GM21576 (cell line): ENCODE measurements at regions not wholly inside any gene's neighbourhood (a gene's known extent, or its start where the extent isn't known, plus 50 kb on each side); places are given as distances from the start of the nearest gene placed in this dataset.
A peak's percentile ranks its signal among the peaks of the same experiment; 100 is the strongest.
"Not testable (repeated sequence)": the region's sequence is repeated elsewhere in the genome, so short reads cannot be mapped to it uniquely, and the experiment has no call there.

ENCODE experiments used
- ATAC-seq: cut with Tn5 transposase; IDR thresholded peaks from one replicate; pipeline ENCODE4 v1.9.1; 2021; ENCODE audit warnings: mild to moderate bottlenecking, moderate library complexity; ENCODE audit not compliant: unreplicated experiment

DNA sequence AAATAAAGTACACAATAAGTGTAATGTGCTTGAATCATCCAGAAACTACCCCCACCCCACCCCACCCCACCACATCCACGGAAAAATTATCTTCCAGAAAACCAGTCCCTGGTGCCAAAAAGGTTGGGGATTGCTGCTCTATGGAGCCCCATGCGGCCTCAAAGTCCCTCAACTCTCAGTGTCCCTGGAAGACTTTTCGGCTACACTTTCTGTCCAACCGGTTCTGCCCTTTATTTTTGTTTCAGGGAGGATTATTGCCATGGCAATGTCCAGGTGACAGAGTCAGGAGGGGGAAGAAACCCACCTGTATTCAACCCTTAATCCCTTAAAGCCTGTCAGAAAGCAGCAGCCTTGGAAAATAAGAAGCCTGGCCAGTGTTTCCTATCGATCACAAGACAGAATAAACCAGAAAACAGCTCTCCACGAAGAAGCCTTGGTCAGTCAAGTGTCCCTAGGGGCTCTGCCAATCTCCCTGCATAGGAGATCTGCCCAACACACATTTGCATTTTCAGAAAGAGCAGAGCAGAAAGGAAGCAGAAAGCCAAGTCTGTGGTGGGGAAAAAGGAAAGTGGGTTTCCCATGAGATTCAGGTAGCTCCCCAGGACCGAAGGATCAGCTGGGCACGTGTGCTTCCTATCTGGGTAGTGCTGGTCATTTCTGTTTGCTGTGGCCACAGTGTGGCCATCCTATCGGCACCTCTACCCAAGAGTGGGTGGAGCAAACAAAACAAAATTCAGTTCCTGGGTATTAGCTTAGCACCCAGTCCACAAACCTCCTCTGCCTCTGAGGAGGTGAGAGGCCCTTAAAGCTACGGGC, 342.7 kb downstream of the SOX9 start:
- ATAC-seq, result no peak

DNA sequence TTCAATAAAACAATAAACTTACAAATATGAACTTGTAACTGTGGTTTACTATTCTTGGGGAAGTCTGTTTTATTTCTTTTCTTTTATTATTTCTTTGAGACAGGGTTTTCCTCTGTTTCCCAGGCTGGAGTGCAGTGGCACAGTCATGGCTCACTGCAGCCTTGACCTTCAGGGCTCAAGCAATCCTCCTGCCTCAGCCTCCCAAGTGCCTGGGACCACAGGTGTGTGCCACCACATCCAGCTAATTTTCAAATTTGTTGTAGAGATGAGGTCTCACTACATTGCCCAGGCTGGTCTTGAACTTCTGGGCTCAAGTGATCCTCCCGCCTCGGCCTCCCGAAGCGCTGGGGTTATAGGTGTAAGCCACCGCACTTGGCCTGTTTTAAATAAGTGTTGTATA, 343.4 kb downstream of the SOX9 start:
- ATAC-seq, result not testable (repeated sequence)

DNA sequence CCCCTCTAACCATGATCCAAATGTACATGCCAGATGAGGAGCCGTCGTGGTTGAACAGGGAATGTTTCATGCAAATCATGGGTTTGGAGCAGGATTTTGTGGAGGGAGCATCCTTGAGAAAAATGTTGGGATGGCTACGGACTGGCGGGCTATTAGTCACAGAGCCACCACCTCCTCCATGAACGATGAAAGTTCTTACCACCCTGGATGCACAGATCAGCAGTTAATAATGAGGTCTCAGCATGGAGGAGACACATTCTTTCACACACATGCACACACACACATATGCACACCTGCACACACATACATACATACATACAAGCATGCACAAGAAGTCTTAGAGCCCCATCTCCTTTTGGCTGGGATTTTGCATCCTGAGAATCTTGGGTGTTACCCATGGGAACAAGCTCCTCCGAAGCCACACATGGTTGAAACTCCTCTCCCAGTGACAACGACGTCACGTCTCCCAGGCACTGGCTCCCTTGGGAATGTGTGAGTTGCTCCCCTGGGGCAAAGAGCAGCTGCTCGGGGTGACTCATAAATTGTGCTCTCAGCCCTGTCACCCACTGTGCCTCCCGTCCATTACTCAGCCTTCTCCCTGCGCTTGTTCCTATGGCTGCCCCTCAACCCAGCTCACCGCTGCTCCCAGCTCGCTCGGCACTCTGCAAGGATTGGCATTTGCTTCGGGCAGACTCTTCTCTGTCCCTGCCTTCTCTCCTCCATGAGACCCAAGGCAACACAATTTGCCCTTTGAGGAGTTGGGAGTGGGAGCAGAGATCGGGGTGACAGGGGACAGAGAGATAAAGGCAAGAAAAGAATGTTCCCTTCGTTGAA, 344.6 kb downstream of the SOX9 start:
- ATAC-seq, result peak; percentile 42

DNA sequence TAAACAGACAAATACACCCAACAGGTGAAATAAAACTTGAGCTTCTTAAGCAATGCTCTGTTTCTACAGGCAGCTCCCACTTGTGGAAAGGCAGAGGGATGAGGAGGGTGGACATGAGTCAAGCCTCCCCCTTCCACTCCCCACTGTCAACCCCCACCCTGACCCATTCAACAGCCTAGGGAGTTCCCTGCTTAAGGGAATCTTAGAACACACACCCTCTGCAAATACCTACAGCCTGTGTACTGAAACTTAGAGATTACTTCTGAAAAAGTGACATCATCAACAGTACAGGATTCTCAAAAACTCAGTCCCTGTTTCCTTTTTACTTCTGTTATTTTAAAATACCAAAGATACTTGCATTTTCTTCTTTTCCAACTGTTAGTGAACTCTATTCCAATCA, 345.4 kb downstream of the SOX9 start:
- ATAC-seq, result peak; percentile 70

DNA sequence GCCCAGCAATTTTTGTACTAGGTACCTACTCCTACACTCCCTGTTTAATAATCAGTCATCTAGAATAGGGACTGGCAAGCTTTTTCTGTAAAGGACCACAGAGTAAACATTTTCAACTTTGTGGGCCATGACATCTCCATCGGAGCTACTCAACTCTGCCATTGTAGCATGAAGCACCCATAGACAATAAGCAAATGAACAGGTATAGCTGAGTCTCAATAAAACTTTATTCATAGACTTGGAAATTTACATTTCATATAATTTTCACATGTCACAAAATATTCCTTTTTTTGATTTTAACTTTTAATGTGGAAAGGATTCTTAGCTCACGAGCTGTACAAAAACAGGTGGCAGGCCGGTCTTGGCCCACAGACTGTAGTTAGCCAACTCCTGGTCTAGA, 345.8 kb downstream of the SOX9 start:
- ATAC-seq, result no peak

DNA sequence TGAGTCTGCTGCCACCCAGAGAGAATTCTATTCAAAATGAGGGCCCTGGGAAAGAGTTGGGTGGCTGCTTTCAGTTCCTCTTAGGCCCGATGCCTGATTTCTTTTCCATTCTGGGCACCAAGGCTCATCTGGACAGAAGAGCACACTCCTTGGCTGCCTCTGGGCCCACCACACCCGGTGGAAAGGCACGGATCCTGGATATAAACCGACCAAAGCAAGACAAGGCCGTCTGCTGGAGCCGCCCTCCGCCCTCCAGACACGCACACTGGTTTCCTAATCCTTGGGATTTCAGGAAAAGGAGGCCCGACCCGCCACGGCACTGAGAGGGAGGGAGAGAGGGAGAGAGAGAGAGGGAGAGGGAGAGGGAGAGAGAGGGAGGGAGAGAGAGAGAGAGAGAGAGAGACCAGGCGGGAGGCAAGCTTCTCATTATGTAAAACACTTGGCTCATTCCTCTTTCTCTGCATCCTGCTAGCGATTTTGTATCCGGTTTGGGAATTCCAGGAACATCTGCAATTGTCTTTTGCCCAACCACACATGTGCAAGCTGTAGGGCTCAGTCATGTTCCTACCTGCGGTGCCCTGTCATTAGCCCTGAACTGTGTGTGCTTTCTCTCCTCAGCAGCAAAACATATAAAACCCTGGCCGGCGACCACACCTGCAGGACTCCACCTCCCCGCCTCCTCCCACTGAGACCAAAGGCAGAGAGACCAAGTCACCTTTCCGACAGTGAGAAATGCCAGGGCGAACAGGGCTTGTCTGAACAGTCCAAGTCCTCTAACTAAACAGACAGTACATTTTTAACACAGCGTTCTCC, 347.2 kb downstream of the SOX9 start:
- ATAC-seq, result no peak

DNA sequence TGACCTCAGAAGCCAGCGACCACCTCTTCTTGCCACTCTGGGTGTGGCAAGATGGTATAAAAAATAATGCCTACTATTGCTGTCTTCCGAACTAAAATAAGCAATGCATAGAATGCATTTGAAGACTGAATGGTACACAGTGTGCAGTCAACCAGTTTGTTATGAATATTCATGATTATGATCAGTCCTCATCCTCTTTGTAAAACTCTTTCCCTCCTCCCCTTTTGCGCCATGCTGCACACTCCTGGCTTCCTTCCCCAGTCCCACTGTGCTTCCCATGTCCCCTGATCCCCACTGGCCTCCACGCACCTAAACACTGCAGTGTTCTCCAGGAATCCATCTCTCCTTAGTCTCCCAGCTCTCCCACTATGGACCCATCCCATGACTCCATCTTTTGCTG, 348.0 kb downstream of the SOX9 start:
- no peak for ATAC-seq

DNA sequence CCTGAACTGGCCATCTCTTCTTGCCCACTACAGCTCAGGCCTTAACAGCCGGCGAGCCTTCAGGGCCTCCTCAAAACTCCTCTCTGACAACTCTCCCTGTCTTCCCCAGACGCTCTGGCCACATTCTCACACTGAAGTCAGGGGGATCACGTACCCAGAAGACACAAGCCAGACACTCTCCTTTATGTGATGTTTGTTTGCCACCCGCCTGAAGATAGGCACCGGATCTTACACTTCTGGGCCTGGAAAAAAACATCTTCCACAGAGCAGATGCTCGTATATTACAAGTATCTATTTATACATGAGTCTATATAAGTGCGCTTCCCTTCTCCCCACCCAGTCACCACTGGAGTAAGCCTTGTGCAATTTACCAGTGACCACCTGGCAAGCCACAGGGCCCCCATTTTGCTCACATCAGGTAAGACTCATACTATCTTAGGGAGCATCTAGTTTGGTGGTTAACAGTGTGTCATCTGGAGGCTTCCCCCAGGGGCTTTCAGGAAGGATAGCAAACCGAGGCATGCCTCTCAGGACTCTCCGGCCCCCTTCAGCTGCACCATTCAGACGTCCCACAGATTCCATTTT, 349.4 kb downstream of the SOX9 start:
- ATAC-seq, result no peak

DNA sequence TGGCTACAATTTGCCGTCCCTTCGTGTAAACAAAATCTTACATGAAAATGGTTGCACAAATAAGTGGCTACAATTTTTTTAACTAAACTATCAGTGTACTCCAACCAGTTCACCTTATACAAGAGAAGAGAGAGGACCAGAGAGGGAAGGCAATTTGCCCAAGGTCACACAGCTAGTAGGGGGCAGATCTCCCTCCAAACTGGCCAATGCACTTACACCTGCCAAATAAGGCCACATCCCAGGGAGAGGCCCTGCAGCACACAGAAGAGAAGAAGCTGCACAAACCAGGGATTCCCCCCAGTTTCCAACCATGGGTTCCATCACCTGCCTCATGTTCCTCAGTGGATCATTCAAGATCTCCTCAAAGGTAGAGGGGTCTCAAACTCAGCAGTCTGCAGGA, 349.9 kb downstream of the SOX9 start:
- no peak for ATAC-seq

DNA sequence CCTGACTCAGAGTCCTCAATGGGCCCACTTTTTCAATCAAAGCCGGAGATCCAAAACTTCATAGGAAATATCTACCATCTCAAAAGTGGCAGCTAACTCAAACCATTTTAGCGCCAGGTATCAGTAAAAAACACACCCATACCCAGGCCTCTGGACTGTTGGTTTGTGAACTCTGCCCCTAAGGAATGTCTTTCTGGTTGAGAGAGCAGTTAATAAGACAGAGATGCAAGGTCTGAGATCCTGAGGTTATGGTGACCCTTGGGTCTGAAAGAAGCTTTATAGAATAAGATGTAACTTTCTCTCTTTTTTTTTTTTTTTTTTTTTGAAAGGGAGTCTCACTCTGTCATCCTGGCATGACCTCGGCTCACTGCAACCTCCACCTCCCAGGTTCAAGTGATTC, 350.5 kb downstream of the SOX9 start:
- no peak for ATAC-seq

DNA sequence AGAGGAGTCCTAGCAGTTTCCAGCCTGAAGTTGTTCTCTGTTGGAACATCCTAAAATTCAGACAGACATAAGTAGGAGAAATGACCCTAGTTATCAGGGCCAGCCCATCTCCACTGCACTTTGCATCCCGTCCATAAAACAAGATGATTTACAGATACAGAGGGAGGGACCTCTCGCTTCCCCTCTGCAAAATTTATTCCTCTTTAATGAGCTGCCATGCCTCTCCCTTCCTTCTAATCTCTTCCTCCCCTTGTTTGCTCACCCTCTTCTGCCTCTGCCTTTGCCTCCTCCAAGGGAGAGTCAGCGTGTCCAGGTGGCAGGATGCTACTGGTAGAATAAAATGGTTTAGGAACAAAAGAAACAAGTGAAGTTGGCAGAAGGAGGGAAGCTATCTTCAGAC, 351.3 kb downstream of the SOX9 start:
- no peak for ATAC-seq

DNA sequence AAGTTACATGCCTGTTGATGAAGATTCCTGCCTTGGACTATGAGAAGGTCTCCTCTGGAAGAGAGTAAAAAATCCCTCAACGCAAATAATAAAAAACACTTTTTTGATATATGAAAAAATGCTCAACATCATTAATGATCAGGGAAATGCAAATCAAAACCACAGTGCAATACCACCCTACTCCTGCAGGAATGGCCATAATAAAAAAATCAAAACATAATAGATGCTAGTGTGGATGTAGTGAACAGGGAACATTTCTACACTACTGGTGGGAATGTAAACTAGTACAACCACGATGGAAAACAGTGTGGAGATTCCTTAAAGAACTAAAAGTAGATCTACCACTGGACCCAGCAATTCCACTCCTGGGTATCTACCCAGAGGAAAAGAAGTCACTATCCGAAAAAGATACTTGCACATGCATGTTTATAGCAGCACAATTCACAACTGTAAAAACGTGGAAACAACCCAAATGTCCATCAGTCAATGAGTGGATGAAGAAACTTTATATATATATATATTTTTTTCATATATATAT, 352.1 kb downstream of the SOX9 start:
- ATAC-seq, result not testable (repeated sequence)

DNA sequence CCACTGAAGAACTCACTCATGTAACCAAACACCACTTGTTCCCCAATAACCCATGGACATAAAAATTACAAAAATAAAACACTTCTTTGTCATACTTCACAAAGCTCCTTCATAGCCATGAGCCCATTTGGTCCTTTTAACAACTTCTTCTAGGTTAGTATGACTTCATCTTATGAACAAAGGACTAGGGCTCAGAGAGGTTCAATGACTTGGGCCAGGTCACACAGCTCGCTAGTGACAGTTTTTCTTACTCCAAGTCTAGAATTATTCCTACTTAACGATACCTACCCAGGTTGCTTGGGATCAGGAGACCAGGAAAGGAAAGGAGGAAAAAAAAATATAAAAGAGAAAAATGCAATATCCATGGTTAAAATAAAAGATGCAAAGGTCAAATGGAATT, 353.4 kb downstream of the SOX9 start:
- no peak for ATAC-seq

DNA sequence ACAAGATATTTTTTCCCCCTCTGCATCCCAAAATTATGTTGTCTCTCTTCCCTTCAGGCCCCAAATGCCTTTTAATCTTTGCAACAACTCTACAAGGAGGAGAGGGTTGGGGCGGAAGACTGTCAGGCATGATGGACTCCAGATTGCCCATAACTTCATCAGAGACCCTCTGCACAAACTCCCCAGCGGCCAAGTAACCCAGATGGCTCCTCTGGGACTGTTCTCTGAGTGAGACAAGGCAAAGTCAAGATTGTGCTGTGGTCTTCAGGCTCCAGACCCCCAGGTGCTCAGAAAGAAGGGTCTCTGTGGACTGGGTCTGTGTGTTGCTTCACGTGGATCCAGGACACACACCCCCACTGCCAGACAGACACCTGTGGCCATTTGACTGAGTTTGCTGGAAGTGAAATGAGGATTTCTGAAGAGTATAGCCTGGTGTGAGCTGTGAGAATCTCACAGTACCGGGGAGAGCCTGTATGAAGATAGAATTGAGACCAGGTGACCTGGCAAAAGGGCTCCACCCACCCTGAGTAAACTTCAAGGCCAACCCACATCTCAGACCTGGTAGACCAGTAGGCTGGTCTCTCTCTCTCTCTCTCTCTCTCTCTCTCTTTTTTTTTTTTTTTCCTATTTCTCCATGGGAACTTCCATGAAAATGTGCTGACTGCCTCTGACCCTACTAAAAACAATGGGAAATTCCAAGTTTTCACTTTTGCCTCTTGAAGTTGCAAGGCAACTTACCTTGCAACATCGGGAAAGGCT, 354.1 kb downstream of the SOX9 start:
- no peak for ATAC-seq

DNA sequence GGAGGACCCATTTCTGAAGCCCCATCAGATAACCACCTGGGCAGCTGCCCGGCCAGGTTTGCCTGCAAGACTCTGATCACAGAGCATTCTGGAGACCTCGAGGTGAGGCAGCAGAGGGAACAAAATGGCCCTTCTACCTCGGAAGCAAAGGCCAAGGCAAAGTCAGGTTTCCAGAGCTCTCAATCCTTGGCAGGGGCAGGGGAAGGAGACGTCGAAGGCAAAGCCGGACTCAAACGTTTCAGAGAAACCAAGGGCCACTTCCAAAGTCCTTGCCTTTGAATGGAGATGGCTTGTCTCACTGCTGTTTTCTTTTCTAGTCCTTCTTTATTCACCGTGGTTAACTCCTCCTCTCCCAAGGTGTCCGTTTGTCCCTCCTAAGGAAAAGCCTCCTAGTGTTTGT, 355.3 kb downstream of the SOX9 start:
- no peak for ATAC-seq

DNA sequence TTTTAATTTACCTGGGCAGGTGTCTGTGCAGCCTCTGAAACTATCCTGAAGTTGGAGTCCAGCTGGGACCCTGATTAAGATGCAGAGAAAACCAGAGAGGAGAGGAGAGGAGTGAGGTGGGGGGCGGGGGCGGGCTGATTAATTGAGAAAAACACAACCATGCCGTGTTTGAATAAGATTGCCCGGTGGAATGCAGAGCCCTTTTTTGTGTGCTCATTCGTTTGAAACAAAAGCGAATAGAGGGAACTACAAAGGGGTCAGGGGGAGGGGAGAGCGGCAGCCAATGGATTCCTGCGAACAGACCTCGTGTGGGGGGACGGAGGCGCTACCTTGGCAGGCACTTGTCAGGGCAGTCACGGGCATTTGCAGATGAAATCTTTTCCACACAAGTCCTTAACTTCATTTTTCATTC, 355.8 kb downstream of the SOX9 start:
- ATAC-seq, result no peak

DNA sequence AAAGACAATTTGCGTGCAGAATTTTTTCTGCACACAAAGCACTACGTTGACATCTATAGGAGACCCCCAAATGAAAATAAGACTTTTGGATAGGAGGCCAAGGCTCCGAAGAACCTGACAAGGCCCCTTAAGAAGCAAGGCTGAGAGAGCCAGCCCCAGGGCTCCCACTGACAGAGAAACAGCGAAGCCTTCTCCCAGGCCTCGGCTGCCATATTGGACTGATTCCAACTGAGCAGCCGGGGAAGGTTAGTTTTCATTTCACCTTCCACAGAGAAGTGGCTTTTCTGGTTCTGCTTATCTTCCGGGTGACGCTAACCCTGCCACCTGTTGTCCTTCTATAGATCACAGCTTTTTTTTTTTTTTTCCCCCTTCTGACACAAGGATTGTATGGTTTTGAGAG, 356.7 kb downstream of the SOX9 start:
- no peak for ATAC-seq

DNA sequence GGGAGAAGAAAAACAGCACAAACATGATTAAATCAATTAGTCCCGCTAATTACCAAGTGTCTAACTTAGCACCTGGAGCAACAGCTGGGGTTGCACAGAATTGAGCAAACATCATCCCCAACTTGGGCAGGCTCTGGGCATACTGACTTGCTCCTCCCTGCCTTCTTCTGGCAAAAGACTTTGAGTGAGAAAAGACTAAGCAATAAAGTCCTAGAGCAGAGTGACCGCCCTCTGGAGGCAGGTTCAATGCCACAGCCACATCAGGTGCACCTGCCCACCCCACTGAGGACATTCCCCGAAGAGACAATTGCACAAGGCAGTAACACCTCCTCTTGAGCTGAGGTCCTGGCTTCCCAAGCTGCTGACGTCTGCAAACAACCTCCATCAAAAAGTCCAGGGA, 358.3 kb downstream of the SOX9 start:
- no peak for ATAC-seq

DNA sequence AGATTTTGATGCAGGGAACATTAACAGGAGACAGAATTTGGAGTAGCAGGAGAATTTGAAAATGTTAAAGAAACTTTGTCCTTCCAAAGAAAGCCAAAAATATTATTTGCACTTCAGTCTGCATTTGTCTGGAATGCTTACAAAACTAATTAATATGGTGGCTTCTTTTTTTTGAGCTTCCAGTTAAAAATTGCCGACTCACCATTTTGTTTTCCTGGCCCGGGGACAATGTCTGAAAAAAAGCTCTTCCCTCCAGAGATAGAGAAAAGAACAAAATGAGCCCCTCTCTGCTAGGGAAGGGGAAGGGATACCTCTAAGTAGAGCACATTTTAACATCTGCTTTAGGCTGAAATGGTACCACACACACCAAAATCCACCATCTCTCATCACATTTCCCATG, 360.8 kb downstream of the SOX9 start:
- no peak for ATAC-seq

DNA sequence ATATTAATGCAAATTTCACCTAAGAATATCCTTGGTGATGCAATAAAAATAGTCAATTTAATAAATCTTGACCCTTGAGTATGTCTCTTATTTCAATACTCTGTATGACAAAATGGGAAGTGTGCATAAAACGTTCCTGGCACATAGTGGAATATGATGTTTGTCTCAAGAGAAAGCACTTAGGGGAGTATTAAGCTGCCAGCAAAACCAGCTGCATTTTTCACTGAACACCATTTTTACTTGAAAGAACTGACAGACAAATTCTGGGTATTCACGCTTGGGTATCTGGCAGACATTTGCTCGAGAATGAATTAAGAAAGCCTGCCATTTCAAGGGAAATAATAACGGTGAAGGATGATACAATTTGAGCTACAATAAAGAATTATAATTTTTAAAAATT, 364.8 kb downstream of the SOX9 start:
- ATAC-seq, result no peak
